Amygdala (tissue), 56 donors: ENCODE measurements at regions not wholly inside any gene's neighbourhood (a gene's known extent, or its start where the extent isn't known, plus 50 kb on each side); places are given as distances from the start of the nearest gene placed in this dataset.
A peak's percentile ranks its signal among the peaks of the same experiment; 100 is the strongest.

ENCODE experiments used
- DNase-seq, 56 donors: peaks; one replicate each; lab custom pipeline; 2025; lab: John Stamatoyannopoulos, UW

- DNase-seq: no peak
These were observed 407.1 kb upstream of the CFAP20DC start for GRCh38 chr3:59456852-59457485.

DNA sequence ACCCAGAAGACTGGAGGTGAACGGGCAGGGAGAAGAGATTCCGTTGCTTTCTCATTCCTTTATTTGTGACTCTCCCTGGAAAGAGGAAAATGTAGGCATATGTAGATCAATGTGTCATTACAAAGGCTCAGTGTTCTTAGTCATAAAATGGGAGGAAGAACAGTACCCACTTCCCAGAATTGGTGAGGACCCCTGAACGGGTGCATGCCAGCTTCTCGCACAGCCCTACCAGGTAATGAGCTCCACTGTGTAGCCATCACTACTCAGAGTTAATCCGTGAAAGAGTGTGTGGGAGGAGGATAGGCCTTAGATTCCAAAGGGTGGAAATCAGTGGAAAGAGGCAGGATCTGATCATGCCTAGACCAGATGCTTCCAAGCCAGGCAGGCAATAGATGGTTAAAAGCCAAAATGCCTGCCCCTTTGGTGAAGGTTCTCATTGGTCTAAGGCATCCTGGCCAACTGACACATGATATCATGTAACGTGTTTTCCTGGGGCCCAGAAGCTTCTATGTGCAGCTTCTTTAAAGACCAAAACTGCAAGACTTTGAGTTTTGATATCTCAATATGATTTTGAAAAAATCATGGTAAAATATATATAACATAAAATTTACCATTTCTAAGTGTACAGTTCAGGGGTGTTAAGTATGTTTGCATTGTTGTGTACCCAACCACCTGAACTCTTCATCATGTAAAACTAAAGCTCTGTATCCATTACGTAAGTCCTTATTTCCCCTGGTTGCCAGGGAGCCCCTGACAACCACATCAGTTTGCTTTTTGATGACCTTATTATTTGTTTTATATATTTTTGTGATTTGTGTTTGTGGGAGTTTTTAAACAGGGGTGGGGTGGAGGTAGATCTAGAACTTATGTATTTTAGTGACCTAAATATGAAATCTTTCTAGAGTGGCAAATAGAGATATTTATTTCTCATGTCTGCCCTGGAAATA is 402.2 kb upstream of the CFAP20DC start:
- DNase-seq: no peak

- no peak for DNase-seq
These were observed 401.3 kb upstream of the CFAP20DC start for GRCh38 chr3:59450946-59451763.

DNA sequence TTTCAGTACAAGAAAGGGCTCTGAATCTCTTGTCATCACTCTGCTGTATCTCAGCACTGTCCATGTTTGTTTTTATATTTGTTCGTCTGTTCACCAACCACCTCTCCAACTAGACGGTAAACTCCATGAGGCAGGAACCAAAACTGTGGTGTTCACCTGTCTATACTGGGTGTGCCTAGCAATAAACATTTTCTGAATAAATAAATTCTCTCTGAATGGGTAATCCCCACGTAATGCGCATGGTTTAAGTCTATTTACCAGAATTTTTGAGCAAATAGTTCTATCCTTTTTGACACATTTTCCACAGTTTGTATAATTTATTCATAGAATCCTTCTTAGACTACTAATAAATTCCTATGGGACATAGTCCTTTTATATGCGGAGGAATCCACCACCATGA is 400.6 kb upstream of the CFAP20DC start:
- no peak for DNase-seq

DNA sequence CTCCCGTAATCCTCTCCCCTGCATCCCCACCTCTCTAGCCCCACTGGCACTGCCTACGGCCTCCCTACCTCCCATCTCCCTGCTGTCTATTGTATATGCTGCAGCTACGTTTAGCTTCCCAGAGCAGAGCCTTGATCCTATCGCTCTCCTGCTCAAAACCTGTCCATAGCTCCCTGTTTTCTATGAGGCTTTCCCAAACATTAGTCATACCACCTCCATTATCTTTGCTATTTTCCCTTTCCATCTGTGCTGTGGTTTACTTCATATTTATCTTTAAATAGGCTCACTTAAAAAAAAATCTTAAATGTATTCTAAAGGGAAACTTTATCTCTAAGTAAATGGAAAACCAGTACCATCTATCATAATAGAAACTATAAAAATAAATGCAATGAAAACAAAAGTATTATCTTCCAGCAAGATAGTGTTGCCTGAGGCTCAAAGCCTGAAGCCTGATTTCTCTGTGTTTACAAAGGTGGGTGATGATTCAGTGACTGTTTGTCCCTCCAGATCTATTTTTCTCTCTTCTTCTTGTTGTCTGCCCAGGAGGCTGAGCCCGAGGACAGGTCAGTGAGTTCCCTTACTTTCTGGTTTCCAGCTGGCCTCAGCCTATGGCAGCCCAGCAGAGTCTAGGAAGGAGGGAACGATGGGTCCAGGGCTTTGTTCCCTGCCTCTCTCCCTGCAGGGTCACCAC is 397.1 kb upstream of the CFAP20DC start:
- peak in 4 of 56 donors; percentile 3 to 17 (median 12) for DNase-seq

- no peak for DNase-seq
These were observed 394.9 kb upstream of the CFAP20DC start for GRCh38 chr3:59444676-59445075.

- DNase-seq: no peak
These were observed 394.5 kb upstream of the CFAP20DC start for GRCh38 chr3:59444294-59444671.

GRCh38 chr3:59443618-59444293 is 393.9 kb upstream of the CFAP20DC start:
- DNase-seq: no peak

DNA sequence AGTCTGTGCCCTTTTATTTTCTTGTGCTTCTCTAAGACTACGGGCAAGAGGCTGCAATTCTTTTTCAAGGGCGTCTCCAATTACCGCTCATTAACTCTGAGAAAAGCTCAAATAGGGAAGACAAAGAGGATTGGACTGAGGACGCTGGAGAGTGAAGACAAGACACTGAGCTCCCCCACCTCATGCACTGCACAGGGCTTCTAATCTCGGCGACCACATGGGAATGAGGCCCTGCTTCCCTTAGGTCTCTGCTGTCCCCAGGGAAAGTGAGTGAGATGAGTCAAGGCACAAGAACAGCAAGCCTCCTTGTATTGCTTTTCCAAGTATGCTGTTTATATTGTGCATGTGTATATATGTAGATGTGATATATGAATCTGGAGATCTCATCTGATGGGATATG is 392.2 kb upstream of the CFAP20DC start:
- no peak for DNase-seq

GRCh38 chr3:59440285-59441028 is 390.6 kb upstream of the CFAP20DC start:
- DNase-seq: no peak

DNA sequence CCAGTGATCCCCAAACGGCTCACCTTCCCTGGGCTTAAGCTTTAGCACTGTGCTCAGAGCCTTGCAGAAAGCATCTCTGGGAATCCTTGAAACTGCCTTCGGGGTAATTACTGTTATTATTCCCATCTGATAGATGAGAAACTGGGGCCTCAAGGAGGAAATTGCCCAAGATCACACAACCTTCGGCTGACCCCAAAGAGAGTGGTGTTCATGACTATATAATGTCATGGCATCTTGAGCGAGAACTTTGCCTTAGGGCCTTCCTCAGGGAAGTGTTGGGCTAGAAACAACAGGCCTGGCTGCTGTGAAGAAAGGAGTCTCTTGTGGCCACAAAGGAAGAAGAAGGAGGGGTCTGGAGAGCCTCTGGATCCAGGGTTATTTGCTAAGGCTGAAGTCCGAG is 388.7 kb upstream of the CFAP20DC start:
- DNase-seq: no peak

DNA sequence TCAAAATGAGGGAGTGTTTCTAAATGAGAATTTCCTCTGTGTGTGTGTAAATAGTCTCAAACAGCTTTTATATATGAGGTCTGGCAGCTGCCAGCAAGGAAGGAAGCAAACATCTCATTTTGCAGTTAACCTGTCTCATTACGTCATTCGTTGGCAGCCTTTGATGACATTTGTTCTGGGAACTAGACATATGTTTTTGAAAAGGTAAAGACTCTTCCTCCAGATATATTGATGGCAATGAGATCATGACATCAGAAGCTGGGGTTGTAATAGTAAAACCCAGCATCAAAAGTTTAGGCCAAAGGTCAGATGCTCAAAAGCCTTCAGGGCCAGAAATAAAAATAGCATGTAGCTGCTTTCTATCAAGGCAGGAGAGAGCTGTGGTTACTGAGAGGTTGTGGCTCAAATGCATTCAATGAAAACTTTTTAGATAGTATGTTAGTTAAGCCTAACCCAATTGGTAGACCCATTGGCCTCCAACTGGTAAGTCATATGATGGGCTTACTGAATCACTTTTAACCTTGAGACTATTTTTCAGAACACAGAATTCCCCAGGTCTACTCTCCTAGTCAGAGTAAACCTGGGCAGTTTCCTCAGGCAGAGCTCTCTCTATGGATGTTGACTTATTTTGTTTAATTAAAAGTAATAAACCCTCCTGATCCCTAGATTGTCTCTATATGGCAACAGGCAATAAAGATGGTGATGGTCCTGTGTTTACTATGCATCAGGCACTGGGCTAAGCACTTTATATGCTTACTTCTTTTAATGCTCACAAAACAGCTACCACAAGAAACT is 386.5 kb upstream of the CFAP20DC start:
- DNase-seq: no peak

DNA sequence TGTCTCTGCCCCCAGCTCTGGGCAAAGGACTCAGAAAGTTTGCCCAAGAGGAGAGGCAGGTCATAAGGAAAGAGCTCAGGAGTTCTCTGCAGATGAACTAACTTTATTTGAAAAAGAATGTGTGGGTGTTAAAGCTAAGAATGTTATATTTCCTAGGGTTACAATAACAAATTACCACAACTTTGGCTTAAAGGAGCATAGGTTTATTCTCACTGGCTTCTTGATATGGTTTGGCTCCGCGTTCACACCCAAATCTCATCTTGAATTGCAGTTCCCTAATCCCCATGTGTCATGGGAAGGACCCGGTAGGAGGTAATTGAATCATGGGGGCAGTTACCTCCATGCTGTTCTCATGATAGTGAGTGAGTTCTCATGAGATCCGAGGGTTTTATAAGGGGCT is 383.7 kb upstream of the CFAP20DC start:
- no peak for DNase-seq

DNA sequence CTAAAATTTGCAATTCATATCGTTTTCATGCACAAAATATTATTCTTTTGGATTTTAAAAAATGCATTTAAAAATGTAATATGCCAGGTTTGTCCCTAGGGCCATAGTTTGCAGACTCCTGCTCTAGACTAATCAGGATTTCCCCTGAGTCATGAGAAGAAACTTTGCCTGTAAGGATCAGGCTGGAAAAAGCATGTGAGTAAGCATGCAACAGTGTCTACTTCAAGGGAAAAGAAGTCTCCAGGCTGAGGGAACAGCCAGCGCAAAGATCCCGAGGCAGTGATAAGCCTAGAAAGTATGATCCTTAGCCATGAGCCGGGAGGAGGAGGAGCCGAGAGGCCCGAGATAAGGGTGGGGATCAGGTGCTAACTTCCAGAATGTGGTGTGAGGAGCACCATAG is 382.8 kb upstream of the CFAP20DC start:
- DNase-seq: no peak

GRCh38 chr3:59430341-59430740 is 380.5 kb upstream of the CFAP20DC start:
- DNase-seq: no peak

GRCh38 chr3:59429198-59429597 is 379.4 kb upstream of the CFAP20DC start:
- DNase-seq: no peak

GRCh38 chr3:59426821-59427565 is 377.2 kb upstream of the CFAP20DC start:
- no peak for DNase-seq

DNA sequence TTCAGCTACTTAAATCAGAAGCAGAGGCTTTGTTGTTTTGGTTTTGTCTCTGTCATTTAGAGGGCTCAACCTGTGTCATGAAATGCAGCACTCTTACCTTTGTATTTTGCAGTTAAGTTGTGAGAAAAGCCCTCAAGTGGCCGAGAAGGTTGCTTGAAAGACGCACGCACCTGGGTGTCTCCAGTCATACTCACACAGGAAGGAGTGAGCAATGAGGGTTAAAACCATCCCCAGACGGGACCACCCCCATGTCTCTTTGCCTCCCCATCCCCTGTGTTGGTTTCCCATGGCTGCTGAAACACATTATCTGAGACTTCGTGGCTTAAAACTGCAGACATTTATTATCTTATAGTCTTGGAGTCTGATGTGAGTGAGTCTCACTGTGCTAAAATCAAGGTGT is 376.1 kb upstream of the CFAP20DC start:
- DNase-seq: no peak
